ENCODE measurements at regions not wholly inside any gene's neighbourhood (a gene's known extent, or its start where the extent isn't known, plus 50 kb on each side); places are given as distances from the start of the nearest gene placed in this dataset.

GRCh38 chr18:40375837-40376236 is 1579.2 kb upstream of the PIK3C3 start:
- Histone ChIP-seq H3K27ac (no peak overlapping the region), H3K9me3 (no peaks in the 10 kb centered on the region), H3K27me3 (replicated peaks; ENCODE audit: insufficient read depth) (no peaks in the 10 kb centered on the region), H3K4me3 (no peak overlapping the region), H3K4me1 (ENCODE audit: control insufficient read depth in 1 of 2, low read depth in 2 of 2) (no peaks in the 10 kb centered on the region), H3K36me3 (no peaks in the 10 kb centered on the region)
- no peak for DNase-seq (ENCODE audit: low spot score)
- ATAC-seq (ENCODE audit: insufficient number of reproducible peaks, low FRiP score, low read depth): no peak
- no peak for TF ChIP-seq CTCF (IDR thresholded peaks at IDR 0.05)

- no peaks in the 10 kb centered on the region for H3K9me3 ChIP-seq
- ATAC-seq (ENCODE audit: insufficient number of reproducible peaks, low FRiP score, low read depth): no peak
- TF ChIP-seq CTCF (IDR thresholded peaks at IDR 0.05): no peak
These were observed 1583.4 kb upstream of the PIK3C3 start for GRCh38 chr18:40371673-40372072.

DNA sequence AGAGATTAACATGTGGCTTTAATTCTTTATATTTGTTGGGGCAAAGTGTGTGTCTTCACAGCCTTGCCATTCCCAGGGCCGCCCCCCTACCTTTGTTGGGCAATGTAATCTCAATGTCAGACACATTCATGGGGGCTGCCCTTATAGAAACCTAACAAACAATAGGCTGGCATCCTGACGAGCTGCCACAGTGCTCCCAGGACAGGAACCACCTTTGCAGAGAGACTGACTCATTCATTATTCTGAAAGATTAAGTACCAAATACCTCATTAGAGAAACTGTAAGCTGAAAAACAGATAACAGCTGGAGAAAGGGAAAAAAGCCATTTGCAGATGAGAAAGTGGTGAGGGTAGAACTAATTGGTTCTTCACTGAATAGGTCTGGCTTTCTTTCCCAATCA is 1587.5 kb upstream of the PIK3C3 start:
- H3K4me3 ChIP-seq: no peak overlapping the region
- no peak for TF ChIP-seq CTCF (IDR thresholded peaks at IDR 0.05)
- DNase-seq (ENCODE audit: low spot score) (no peak), ATAC-seq (ENCODE audit: insufficient number of reproducible peaks, low FRiP score, low read depth) (no peak)
- H3K36me3 ChIP-seq: no peaks in the 10 kb centered on the region
- H3K27ac ChIP-seq: no peak overlapping the region
- no peaks in the 10 kb centered on the region for H3K27me3 ChIP-seq (replicated peaks; ENCODE audit: insufficient read depth)
- no peaks in the 10 kb centered on the region for H3K9me3 ChIP-seq
- no peaks in the 10 kb centered on the region for H3K4me1 ChIP-seq (ENCODE audit: control insufficient read depth in 1 of 2, low read depth in 2 of 2)

More at GRCh38 chr18:40371673-40372072, 1583.4 kb upstream of the PIK3C3 start:
- no peaks in the 10 kb centered on the region for H3K27me3 ChIP-seq (replicated peaks; ENCODE audit: insufficient read depth)
- H3K4me3 ChIP-seq: no peak overlapping the region
- H3K27ac ChIP-seq: no peak overlapping the region
- DNase-seq (ENCODE audit: low spot score): no peak
- no peaks in the 10 kb centered on the region for H3K4me1 ChIP-seq (ENCODE audit: control insufficient read depth in 1 of 2, low read depth in 2 of 2)
- H3K36me3 ChIP-seq: no peaks in the 10 kb centered on the region

GRCh38 chr18:40366521-40366920 is 1588.5 kb upstream of the PIK3C3 start:
- no peak overlapping the region for H3K27ac ChIP-seq
- ATAC-seq (ENCODE audit: insufficient number of reproducible peaks, low FRiP score, low read depth) (no peak), DNase-seq (ENCODE audit: low spot score) (no peak)
- H3K4me3 ChIP-seq: no peak overlapping the region
- no peaks in the 10 kb centered on the region for H3K27me3 ChIP-seq (replicated peaks; ENCODE audit: insufficient read depth)
- H3K36me3 ChIP-seq: no peaks in the 10 kb centered on the region
- H3K4me1 ChIP-seq (ENCODE audit: control insufficient read depth in 1 of 2, low read depth in 2 of 2): no peaks in the 10 kb centered on the region
- no peak for TF ChIP-seq CTCF (IDR thresholded peaks at IDR 0.05)
- no peaks in the 10 kb centered on the region for H3K9me3 ChIP-seq

DNA sequence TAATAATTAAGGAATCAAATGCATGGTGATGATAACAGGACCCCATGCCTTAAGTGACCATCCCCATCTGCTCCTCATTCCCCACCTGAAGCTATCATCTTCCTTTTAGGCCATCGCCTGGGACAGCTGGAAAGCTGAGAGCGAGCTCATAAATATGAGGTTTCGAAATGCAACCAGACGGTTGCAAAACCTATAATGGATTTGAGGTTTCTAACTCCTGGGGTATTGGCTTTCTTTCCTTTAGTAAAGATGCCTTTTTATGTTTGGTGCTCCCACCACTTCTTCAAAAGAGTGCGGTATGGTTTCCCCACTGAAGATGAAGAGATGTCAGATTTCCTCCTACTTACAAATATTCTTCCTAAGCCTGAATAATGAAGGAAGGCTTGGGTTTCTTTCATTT is 1589.5 kb upstream of the PIK3C3 start:
- Histone ChIP-seq H3K4me1 (ENCODE audit: control insufficient read depth in 1 of 2, low read depth in 2 of 2) (no peaks in the 10 kb centered on the region), H3K27me3 (replicated peaks; ENCODE audit: insufficient read depth) (no peaks in the 10 kb centered on the region), H3K27ac (no peak overlapping the region), H3K9me3 (no peaks in the 10 kb centered on the region), H3K36me3 (no peaks in the 10 kb centered on the region), H3K4me3 (no peak overlapping the region)
- no peak for DNase-seq (ENCODE audit: low spot score)
- ATAC-seq (ENCODE audit: insufficient number of reproducible peaks, low FRiP score, low read depth): no peak
- TF ChIP-seq CTCF (IDR thresholded peaks at IDR 0.05): no peak
